COLO668 (cell line): ENCODE measurements at regions not wholly inside any gene's neighbourhood (a gene's known extent, or its start where the extent isn't known, plus 50 kb on each side); places are given as distances from the start of the nearest gene placed in this dataset.
"Not testable (repeated sequence)": the region's sequence is repeated elsewhere in the genome, so short reads cannot be mapped to it uniquely, and the experiment has no call there.

Experiments
- DNase-seq: peaks from one replicate; lab custom pipeline; 2025; ENCODE audit not compliant: unreplicated experiment; lab: John Stamatoyannopoulos, UW

DNA sequence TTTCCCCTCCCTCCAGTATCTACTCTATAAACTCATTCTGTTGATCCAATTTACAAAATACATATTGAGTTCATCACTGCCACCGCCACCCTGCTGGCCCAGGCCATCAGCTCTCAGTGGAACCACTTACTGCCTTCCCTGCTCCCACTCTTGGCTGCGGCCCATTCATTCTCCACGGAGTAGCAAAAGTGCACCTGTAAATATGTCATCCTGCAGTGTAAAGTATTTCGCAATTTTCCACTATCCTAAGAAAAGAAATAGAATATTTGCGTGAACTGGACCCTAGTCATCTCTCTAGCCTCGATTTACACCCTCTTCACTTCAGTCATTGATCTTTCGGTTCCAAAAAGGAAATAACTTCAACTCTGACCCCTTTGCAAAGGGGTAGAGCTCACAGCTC lies 258.3 kb upstream of the TFAP2D start:
- DNase-seq = no peak

GRCh38 chr6:50457351-50457750 lies 256.0 kb upstream of the TFAP2D start:
- no peak for DNase-seq

DNA sequence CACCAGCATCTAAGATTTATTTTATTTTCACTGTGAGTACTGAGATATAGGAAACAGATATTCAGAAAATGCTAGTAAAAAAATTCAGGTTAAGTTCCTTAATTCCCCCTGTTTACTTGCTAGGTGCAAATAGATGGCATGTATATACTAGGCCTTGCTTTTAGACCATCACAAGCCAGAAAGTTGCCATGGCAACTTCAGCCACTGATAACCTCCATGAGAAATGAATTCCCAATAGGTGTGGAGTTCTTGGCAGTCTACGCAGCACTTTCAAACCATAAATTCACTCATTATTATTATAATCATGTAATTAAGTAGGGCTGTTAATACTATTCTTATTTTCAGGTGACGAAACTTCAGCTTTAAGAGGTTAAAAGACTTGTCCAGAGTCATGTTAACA lies 251.6 kb upstream of the TFAP2D start:
- no peak for DNase-seq

- no peak for DNase-seq
Measured at GRCh38 chr6:50463931-50464330, 249.4 kb upstream of the TFAP2D start.

GRCh38 chr6:50467931-50468330 lies 245.4 kb upstream of the TFAP2D start:
- no peak for DNase-seq

DNA sequence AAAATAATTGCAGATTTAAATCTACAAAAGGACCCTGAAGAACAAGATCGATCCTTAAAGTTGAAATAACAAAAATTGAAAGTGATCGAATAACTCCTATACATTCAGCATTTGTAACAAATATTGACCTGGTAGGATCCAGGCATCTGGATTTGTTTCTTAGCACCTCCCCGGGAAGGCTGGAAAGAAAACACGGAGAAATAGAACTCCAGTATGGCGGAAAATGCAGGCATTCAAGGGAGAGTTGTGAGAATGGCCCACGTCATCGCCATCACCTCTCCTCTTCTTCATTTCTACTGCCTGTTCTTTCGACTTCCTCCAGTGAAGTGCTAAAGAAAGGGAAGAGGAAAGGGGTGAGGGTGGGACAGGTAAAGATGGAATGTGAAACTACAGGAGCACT lies 242.3 kb upstream of the TFAP2D start:
- DNase-seq = no peak

DNA sequence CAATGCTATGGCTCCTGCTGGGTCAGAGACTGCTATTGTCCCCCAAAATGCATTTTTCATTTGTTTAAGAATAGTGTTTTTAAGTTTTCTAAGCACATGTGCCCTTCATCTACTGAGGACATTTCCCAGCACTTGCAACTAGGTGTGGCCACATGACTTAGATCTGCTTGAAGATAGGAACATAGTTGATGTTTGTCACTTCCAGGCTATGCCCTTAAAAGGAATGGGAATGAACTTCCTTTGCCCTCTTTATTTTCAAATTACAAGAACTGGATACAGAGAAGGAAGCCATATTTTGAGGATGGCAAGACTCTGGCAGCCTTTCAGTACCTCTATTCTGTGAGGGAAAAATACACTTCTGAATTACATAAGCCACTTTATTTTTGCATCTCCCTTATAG lies 203.0 kb upstream of the TFAP2D start:
- no peak for DNase-seq

- DNase-seq = no peak
Measured at GRCh38 chr6:50520326-50521266, 192.7 kb upstream of the TFAP2D start.

GRCh38 chr6:50524341-50524740 lies 189.0 kb upstream of the TFAP2D start:
- no peak for DNase-seq

DNA sequence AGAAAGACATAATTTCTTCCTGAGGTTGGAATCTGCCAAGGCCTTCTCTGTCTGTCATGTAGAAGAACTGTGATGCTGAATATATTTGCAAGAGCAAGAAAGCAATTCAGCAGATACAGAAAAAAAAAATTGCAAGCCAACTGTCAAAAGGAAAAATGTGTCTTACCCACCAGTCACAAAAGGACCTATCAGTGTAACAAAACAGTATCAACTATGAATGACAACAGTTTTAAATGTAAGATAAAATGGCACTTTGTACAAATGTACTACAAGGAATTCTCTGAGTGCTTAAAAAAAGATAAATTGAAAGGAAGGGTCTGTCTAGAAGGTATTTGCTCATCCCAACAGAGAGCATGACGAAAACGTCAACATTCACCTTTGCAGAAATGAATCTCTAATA lies 185.3 kb upstream of the TFAP2D start:
- no peak for DNase-seq

DNA sequence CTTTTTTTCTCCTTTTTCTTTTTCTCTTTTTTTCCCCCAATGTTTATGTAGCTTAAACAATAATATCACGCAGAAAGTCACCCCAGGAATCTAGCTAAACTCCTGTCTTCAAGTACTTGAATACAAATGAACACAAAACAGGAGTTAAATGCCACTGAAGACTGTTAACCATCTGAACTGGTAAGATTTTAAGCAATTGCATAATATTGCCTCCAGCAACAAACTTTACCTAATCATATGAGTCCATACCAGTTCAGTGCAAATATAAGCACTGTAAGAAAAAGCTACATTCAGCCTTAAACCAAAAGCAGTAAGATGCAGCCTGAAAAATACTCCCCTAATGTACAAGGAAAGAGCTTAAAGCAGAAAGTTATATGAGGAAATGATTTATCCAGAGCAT lies 173.9 kb upstream of the TFAP2D start:
- no peak for DNase-seq

- DNase-seq = no peak
Measured at GRCh38 chr6:50541941-50542340, 171.4 kb upstream of the TFAP2D start.

GRCh38 chr6:50543666-50544065 lies 169.7 kb upstream of the TFAP2D start:
- no peak for DNase-seq

DNA sequence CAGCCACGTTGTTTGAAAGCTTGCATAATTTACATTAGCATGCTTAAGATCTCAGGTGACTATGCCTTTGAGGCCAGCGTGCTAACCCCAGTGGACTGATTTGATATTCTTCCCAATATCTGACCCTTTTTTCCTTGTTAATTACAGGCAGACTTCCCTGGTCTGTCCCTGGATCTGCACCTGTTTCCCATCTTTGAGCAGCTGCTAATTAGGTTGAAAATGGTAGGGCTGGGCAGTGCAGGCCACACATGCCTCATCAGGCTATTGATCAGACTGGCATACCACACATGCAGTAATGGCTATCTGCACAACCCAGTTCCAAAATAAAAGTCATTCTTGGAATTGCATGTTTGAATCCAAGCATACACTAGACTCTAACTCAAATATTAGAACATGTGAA lies 164.3 kb upstream of the TFAP2D start:
- no peak for DNase-seq

DNA sequence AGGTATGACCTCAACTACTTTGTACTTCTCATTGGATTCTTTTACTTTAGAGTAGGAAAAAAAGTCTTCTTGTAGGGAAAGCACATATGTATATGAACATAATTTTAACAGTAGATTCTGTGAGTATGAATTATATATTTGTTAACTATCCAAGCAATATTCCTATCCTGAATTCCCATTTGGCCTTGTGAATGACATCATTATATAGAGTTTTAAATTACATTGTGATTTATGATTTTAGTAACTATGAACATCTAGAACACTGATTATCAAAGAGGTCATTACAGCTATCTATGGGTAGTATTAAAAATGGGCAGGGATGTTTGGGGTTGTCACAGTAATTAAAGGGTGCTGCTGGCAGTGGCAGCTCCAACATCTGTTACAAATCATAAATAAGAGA lies 163.9 kb upstream of the TFAP2D start:
- DNase-seq = no peak

GRCh38 chr6:50555982-50556381 lies 157.3 kb upstream of the TFAP2D start:
- DNase-seq = no peak

GRCh38 chr6:50565004-50565403 lies 148.3 kb upstream of the TFAP2D start:
- no peak for DNase-seq

- DNase-seq = not testable (repeated sequence)
Measured at GRCh38 chr6:50571230-50571629, 142.1 kb upstream of the TFAP2D start.

- DNase-seq = no peak
Measured at GRCh38 chr6:50585441-50586330, 127.6 kb upstream of the TFAP2D start.

- DNase-seq = no peak
Measured at GRCh38 chr6:50586331-50586675, 127.0 kb upstream of the TFAP2D start.

DNA sequence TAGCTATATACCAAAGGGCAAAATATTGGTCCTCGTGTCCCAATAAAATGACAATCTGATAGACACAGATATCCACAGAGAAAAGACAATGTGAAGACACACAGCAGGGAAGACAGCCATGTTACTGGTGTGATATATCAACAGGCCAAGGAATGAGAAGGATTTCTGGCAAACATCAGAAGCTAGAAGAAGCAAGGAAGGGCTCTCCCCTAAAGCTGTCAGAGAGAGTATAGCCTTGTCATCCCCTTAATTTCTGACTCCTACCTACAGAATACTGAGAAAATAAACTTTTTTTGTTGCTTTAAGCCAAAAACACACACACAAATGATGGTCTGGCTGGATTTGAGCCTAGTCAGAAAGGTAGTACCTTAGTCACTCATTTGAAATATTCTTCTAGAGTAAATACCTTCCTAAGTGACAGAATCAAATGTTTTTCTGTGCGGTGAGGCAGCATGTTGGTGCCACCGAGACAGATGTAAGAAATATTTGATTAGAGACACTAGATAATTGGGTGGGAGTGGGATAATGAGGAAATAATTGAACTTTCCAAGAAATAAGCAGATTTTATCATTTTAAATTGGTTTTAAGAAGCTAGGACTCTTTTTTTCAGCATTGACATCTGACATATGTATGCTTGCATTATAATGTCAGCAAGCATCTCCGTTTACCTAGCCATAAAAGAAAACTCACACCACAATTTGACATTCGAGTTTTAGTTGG lies 123.4 kb upstream of the TFAP2D start:
- DNase-seq = no peak
